Cortex of kidney (tissue), 1 donor: ENCODE measurements at regions not wholly inside any gene's neighbourhood (a gene's known extent, or its start where the extent isn't known, plus 50 kb on each side); places are given as distances from the start of the nearest gene placed in this dataset.

ENCODE experiments used
- DNase-seq: peaks from one replicate; lab custom pipeline; 2025; lab: John Stamatoyannopoulos, UW

- DNase-seq = no peak
Measured at GRCh38 chr2:41686156-41686555, 361.7 kb upstream of the PKDCC start.

GRCh38 chr2:41691561-41691960, 356.3 kb upstream of the PKDCC start:
- DNase-seq = no peak

GRCh38 chr2:41694536-41695049, 353.2 kb upstream of the PKDCC start:
- DNase-seq = no peak

- DNase-seq = no peak
Measured at GRCh38 chr2:41695198-41696113, 352.4 kb upstream of the PKDCC start.

- DNase-seq = no peak
Measured at GRCh38 chr2:41697389-41697788, 350.4 kb upstream of the PKDCC start.

- no peak for DNase-seq
Measured at GRCh38 chr2:41698678-41699422, 349.0 kb upstream of the PKDCC start.

- DNase-seq = no peak
Measured at GRCh38 chr2:41701231-41701630, 346.6 kb upstream of the PKDCC start.

GRCh38 chr2:41703123-41703522, 344.7 kb upstream of the PKDCC start:
- no peak for DNase-seq

GRCh38 chr2:41705634-41706033, 342.2 kb upstream of the PKDCC start:
- no peak for DNase-seq

- DNase-seq = no peak
Measured at GRCh38 chr2:41706286-41706685, 341.5 kb upstream of the PKDCC start.

- DNase-seq = no peak
Measured at GRCh38 chr2:41707790-41708451, 339.9 kb upstream of the PKDCC start.

GRCh38 chr2:41709702-41710599, 337.9 kb upstream of the PKDCC start:
- DNase-seq = no peak

GRCh38 chr2:41710944-41711343, 336.9 kb upstream of the PKDCC start:
- DNase-seq = no peak

GRCh38 chr2:41711736-41712135, 336.1 kb upstream of the PKDCC start:
- no peak for DNase-seq

- DNase-seq = no peak
Measured at GRCh38 chr2:41716497-41716896, 331.3 kb upstream of the PKDCC start.

- DNase-seq = no peak
Measured at GRCh38 chr2:41717839-41718238, 330.0 kb upstream of the PKDCC start.

GRCh38 chr2:41718705-41719104, 329.1 kb upstream of the PKDCC start:
- no peak for DNase-seq

GRCh38 chr2:41719756-41720155, 328.1 kb upstream of the PKDCC start:
- no peak for DNase-seq

- no peak for DNase-seq
Measured at GRCh38 chr2:41720331-41721251, 327.2 kb upstream of the PKDCC start.

GRCh38 chr2:41722668-41723369, 325.0 kb upstream of the PKDCC start:
- DNase-seq = no peak
